ENCODE measurements at regions not wholly inside any gene's neighbourhood (a gene's known extent, or its start where the extent isn't known, plus 50 kb on each side); places are given as distances from the start of the nearest gene placed in this dataset.

- Histone ChIP-seq H3K27me3 (no peaks in the 10 kb centered on the region), H3K9me3 (no peaks in the 10 kb centered on the region), H3K4me1 (no peaks in the 10 kb centered on the region), H3K36me3 (no peaks in the 10 kb centered on the region), H3K27ac (no peak overlapping the region), H3K4me3 (no peak overlapping the region)
- intact Hi-C loops (cut with DNase I), result no loop called here
- TF ChIP-seq POLR2A (IDR thresholded peaks at IDR 0.05), result no peak
- TF ChIP-seq CTCF (IDR thresholded peaks at IDR 0.05), result no peak
- ATAC-seq, result no peak
- 49% methylated on average over 4 of the region's 4 CpGs for WGBS (ENCODE audit: insufficient coverage, low coverage, low lambda C conversion rate, missing lambda C conversion rate)
- DNase-seq, result no peak
Observed at GRCh38 chr10:113313722-113314121, 239.1 kb upstream of the HABP2 start.

- Histone ChIP-seq H3K36me3 (no peaks in the 10 kb centered on the region), H3K4me3 (no peak overlapping the region), H3K27me3 (no peaks in the 10 kb centered on the region), H3K27ac (no peak overlapping the region), H3K9me3 (no peaks in the 10 kb centered on the region), H3K4me1 (no peaks in the 10 kb centered on the region)
- WGBS (ENCODE audit: insufficient coverage, low coverage, low lambda C conversion rate, missing lambda C conversion rate), result 70% methylated on average over 4 of the region's 4 CpGs
- intact Hi-C loops (cut with DNase I), result no loop called here
- DNase-seq, result no peak
- TF ChIP-seq POLR2A (IDR thresholded peaks at IDR 0.05), result no peak
- no peak for TF ChIP-seq CTCF (IDR thresholded peaks at IDR 0.05)
- no peak for ATAC-seq
Observed at GRCh38 chr10:113316506-113316905, 236.3 kb upstream of the HABP2 start.

- H3K27ac ChIP-seq, result no peak overlapping the region
- H3K4me1 ChIP-seq, result no peaks in the 10 kb centered on the region
- no peaks in the 10 kb centered on the region for H3K9me3 ChIP-seq
- peak; percentile 40 to 48 (median 42) for ATAC-seq
- no peaks in the 10 kb centered on the region for H3K27me3 ChIP-seq
- no peak overlapping the region for H3K4me3 ChIP-seq
- WGBS (ENCODE audit: insufficient coverage, low coverage, low lambda C conversion rate, missing lambda C conversion rate), result 15% methylated on average over 7 of the region's 10 CpGs
- intact Hi-C loops (cut with DNase I), result no loop called here
- TF ChIP-seq POLR2A (IDR thresholded peaks at IDR 0.05) (no peak), CTCF (IDR thresholded peaks at IDR 0.05) (no peak)
- H3K36me3 ChIP-seq, result no peaks in the 10 kb centered on the region
- DNase-seq, result no peak
Observed at GRCh38 chr10:113317489-113317888, 235.4 kb upstream of the HABP2 start.

GRCh38 chr10:113319479-113319878 lies 233.4 kb upstream of the HABP2 start:
- no peak for DNase-seq
- no peak for ATAC-seq
- Histone ChIP-seq H3K4me3 (no peak overlapping the region), H3K27me3 (no peaks in the 10 kb centered on the region), H3K36me3 (no peaks in the 10 kb centered on the region), H3K4me1 (no peaks in the 10 kb centered on the region), H3K9me3 (no peaks in the 10 kb centered on the region), H3K27ac (no peak overlapping the region)
- intact Hi-C loops (cut with DNase I), result no loop called here
- no peak for TF ChIP-seq POLR2A (IDR thresholded peaks at IDR 0.05)
- TF ChIP-seq CTCF (IDR thresholded peaks at IDR 0.05), result no peak
- 88% methylated on average over 2 of the region's 3 CpGs for WGBS (ENCODE audit: insufficient coverage, low coverage, low lambda C conversion rate, missing lambda C conversion rate)

- Histone ChIP-seq H3K4me1 (no peaks in the 10 kb centered on the region), H3K4me3 (no peak overlapping the region), H3K36me3 (no peaks in the 10 kb centered on the region), H3K27me3 (no peaks in the 10 kb centered on the region), H3K9me3 (no peaks in the 10 kb centered on the region), H3K27ac (no peak overlapping the region)
- DNase-seq (no peak), ATAC-seq (peak in 1 of 4 donors; percentile 28)
- TF ChIP-seq POLR2A (IDR thresholded peaks at IDR 0.05), result no peak
- no peak for TF ChIP-seq CTCF (IDR thresholded peaks at IDR 0.05)
- intact Hi-C loops (cut with DNase I), result no loop called here
- WGBS (ENCODE audit: insufficient coverage, low coverage, low lambda C conversion rate, missing lambda C conversion rate), result 64% methylated on average over 6 of the region's 8 CpGs
Observed at GRCh38 chr10:113320211-113320610, 232.6 kb upstream of the HABP2 start.

Measured in right lobe of liver (tissue), 6 donors.